CD4-positive, alpha-beta T cell treated with Interleukin-10 for 1 hour (primary cell): ENCODE measurements at regions not wholly inside any gene's neighbourhood (a gene's known extent, or its start where the extent isn't known, plus 50 kb on each side); places are given as distances from the start of the nearest gene placed in this dataset.

Experiments
- DNase-seq: peaks from one replicate; pipeline ENCODE4 v3.0.0-alpha.2; 2020

- no peak for DNase-seq
These were observed 307.8 kb downstream of the NR2F1-AS1 start for GRCh38 chr5:93273176-93273575.

DNA sequence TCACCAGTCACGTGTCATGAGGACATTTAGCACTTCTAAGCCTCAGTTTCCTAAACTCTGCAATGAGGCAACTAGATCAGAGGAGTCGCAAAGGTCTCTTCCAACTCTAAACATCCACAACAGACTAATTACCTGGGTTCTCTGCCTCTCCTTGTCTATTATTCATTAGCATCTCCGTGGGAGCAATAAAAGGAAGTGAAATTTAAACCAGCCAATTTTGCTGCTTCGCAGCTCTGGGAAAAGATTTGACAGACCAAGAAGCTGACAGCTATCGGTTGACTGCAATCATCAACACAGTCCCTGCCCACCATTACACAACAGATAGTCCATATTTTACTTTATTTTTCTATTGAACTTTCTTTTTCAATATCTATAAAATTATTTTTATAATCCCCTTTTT, 308.9 kb downstream of the NR2F1-AS1 start:
- no peak for DNase-seq

DNA sequence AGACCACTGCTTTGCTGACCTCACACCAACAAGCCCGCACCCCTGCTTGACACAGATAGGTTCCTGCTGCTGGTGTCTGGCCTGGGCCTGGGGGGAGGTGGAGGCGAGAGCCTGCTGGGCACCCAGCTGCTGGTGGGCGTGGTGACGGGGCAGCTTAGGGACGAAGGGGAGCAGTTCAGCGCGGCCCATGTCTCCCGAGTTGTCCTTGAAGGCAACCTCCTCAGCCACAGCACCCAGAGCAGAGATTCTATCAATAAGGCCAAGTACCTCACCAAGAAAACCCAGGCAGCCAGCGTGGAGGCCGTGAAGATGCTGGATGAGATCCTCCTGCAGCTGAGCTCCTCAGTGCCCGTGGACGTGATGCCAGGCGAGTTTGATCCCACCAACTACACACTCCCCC, 313.3 kb downstream of the NR2F1-AS1 start:
- DNase-seq: no peak

GRCh38 chr5:93267276-93267675, 313.7 kb downstream of the NR2F1-AS1 start:
- DNase-seq: no peak

DNA sequence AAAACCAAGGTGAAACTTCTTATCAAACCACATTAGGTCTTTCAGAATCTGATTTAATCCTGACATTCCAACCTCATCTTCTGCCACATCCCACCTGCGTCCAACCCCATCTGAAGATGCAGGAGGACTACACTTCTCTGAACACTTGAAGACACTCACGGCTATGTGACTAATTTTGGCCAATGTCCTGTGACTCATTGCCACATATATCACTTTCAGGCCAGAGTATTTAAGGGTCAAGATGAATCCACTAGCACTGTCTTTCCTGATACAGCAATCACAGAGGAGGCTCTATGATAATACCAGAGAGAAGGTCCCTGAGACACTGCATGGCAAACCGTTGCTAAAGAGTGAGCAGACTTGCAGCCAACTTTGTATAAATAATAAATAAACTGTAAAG, 323.4 kb downstream of the NR2F1-AS1 start:
- no peak for DNase-seq

DNA sequence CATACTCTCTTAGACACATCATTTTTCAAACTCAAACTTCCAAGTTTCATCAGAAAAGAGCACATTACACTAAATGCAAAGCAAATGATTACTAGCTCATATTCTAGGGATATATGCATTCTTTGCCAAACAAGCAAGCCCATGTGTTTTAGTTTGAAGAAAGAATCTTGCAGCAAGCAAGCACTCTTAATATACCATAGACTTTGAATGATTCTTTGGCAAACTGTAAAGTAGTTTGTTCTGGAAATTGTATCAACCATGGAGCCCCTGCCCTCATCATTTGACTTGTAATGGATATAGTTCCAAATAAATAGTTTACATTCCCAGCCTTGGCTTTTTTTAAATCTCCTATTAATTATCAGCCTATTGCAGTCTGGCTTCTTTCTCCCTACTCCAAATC, 325.2 kb downstream of the NR2F1-AS1 start:
- no peak for DNase-seq

DNA sequence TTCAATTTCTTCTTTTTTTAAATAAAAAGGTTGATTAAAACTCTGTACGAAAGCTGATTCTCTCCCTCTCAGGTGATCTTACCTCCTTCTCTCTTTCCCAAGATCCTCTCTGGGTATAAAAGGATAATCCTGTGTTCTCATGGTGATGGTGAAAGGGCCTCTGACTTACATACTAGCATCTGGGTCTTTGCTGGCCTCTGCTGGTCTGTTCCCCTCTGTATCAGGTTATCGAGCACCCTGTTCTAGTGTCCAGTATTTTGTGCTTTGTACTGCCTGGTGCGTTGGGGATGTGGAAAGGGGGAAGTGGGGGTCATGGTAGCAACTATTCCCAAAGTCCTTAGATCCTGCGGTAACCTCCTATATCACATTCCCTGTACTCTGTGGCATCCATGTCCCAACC, 328.9 kb downstream of the NR2F1-AS1 start:
- no peak for DNase-seq

DNA sequence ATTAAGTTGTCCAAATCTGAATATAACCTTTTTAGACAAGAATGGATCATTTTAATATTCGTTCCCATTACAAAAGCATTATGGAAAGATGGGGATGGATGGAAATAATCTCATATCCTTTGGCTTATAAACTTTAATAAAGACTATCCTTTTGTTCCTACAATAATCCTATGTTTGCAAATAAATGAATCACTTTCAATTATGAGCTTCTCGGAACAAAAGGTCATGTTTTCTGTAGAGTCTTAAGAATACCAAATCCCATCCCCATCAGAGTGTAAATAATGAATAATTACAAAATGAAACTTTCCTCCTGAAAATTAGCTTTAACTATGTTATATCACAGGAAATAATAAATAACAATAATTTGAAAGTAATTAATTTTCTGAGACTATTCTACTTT, 329.7 kb downstream of the NR2F1-AS1 start:
- DNase-seq: no peak

GRCh38 chr5:93250424-93250823, 330.6 kb downstream of the NR2F1-AS1 start:
- no peak for DNase-seq

GRCh38 chr5:93249651-93250289, 331.2 kb downstream of the NR2F1-AS1 start:
- no peak for DNase-seq

DNA sequence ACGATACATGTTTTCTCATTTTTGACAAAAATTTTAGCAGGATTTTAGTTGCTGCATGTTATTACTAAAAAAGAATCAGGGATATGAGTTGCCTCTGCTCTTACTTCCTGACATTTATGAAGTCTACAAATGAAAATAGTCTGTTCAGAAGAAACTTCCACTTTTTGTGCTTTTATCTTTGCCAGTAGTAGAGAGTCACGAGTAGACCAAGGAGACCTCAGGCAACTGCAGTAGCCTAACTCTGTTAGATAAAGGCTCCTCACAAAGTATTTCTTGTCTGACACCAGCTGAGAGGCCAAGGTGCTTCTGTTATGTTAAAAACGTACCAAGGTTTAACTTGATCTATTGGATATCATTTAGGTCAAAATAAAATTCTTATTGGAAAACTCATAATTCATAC, 333.9 kb downstream of the NR2F1-AS1 start:
- DNase-seq: no peak

GRCh38 chr5:93246090-93246855, 334.7 kb downstream of the NR2F1-AS1 start:
- DNase-seq: no peak

DNA sequence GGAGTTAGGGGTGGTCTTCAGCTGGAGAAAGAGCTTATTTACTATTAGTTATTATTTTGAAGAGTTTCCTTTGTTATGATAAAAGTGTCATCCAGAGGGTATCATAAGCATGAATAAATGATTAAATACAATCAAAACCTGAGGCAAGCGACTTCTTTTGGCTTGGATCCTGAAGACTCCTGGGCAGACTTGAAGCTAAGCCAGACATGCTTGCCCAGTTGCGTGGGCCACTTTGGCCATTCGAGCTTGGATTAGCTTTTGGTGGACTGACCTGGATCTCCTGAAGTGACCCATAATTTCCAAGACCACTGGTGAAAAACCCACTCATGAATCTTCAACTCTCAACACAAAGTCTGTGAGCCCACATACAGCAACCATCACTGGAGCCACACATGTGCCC, 335.8 kb downstream of the NR2F1-AS1 start:
- DNase-seq: no peak

DNA sequence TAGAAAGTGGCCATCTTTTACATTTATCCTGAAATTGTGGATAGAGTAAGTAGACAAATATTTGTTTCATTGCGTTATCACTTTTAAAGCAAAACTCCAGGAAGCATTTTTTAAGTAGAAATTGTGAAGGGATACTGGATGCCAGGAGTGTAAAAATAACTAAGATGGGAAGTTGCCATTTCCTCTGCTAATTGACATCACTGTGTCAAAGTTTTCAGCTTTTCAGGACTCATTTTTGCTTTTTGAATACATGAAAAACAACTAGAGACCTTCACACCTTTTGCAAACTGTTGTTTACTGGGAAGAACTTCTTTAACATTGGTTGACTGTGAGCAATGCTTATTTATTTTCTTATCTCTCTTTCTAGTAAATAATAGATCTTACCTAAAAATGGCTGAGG, 337.5 kb downstream of the NR2F1-AS1 start:
- DNase-seq: no peak

DNA sequence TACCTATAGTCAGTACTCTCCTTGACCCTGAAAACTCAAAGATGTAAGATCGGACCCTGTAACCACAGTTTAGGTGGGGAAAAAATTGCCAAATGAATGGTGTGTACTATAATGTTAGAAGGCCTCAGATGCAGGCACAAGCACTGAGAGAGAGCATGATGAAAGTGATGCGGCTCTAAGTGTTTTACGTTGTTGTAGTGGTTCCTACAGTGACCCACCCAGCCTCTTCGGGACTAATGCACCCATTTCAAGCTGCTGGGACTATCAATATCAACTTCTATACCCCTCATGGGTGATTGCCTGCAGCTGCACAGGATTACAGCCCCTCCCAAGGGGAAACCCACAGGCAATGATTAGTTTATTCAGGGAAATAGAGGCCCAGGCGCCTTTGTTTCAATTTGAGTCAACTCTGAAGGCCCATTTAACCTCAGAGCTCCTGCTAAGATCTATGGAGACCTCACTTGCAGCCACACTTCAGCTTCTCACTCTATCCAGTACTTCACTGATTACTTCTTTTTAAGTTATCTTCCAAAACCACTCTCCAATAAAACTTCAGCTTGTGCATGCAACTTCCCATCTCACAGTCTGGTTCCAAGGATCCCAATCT, 340.7 kb downstream of the NR2F1-AS1 start:
- no peak for DNase-seq

GRCh38 chr5:93236807-93237421, 344.1 kb downstream of the NR2F1-AS1 start:
- no peak for DNase-seq

DNA sequence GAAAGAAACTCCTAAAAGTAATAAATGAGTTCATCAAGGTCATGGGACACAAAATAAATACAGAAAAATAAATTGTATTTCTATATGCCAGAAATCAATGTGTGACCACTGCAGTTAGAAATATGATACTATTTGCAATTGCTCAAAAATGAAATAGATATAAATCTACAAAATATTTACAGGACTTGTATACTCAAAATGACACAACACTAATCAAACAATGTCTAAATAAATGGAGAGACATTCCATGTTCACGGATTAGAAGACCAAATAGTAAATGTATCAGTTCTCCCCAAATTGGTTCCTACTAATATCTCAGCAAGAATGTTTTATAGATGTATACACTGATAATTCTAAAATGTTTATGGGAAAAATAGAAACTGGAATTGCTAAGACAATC, 345.3 kb downstream of the NR2F1-AS1 start:
- DNase-seq: no peak

DNA sequence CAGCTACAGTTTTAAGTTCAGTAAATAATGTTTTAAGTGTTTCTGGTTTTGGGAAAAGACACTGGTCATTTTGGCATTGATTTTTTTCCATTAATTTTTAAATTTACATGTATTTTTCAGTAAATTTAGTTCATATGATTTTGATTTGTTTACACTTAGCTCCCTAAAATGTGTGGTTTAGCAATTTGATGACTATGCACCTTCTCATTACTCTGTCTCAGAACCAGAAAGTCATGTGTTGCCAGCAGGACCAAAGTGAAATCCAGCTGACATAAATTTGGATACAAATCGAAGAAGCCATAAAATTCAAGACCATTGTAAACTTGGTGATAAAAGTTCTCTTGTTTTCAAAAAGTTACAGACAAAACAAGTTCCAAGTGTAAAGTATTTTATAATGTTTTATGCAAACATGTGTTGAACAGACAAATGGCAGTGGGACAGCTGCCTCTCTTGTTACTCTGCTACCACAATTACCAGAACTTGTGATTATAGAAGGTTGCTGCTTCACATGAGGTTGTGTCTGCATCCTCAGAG, 354.8 kb downstream of the NR2F1-AS1 start:
- DNase-seq: no peak

GRCh38 chr5:93225748-93226147, 355.3 kb downstream of the NR2F1-AS1 start:
- no peak for DNase-seq

DNA sequence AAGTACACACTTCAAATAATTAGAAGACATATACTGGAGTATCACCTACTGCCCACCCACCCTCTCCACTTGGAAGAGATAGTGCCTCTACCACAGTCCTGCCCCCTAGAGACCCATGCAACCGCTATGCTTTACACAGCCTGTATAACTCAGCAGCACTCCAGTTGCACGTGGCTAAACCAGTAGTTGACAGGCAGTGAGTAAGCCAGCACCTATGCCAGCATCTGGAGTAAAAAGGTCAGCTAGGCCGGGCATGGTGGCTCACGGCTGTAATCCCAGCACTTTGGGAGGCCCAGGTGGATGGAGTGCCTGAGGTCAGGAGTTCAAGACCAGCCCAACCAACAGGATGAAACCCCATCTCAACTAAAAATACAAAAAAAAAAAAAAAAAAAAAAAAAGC, 356.4 kb downstream of the NR2F1-AS1 start:
- no peak for DNase-seq

DNA sequence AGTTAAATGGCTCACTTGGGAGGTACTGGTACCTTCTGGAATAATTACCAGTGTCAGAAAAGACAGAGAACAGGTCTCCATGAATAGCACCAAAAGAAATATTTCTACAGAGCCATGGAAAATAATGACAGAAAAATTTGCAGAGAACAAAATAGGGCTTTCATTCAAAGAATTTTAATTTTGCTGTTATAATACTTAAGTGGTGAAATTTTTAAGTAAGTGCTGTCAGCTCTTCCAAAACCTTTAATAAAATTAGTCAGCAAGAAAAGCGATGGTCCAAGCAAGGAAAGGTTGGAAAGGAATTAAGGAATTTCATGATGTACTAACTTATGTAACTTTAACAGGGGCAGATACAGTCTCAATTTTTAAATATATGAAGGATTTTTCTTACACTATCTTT, 359.2 kb downstream of the NR2F1-AS1 start:
- no peak for DNase-seq

GRCh38 chr5:93220431-93220830, 360.6 kb downstream of the NR2F1-AS1 start:
- DNase-seq: no peak

- no peak for DNase-seq
These were observed 361.3 kb downstream of the NR2F1-AS1 start for GRCh38 chr5:93219641-93220145.
